HepG2 (cell line): ENCODE measurements at regions not wholly inside any gene's neighbourhood (a gene's known extent, or its start where the extent isn't known, plus 50 kb on each side); places are given as distances from the start of the nearest gene placed in this dataset.

ENCODE experiments used
- HMGXB4 ChIP-seq, 2 experiments: sonication (generic) in 1 of 2; formaldehyde crosslinking in 1 of 2; IDR thresholded peaks; 2 replicates each; pipeline versions ENCODE4 v1.4.0 to v1.6.1; 2018 to 2020; ENCODE audit warnings: missing genetic modification reagents in 2 of 2, borderline replicate concordance in 1 of 2, low read depth in 1 of 2, mild to moderate bottlenecking in 1 of 2, missing biosample characterization in 1 of 2
- MLX ChIP-seq: IDR thresholded peaks from 2 replicates; pipeline ENCODE4 v1.6.1; 2016
- NR1H2 ChIP-seq: sonication (generic); formaldehyde crosslinking; IDR thresholded peaks from 2 replicates; pipeline ENCODE4 v1.8.1; 2022; ENCODE audit warnings: low read depth, missing genetic modification reagents, borderline replicate concordance
- POLR2AphosphoS5 ChIP-seq: IDR thresholded peaks from 2 replicates; pipeline ENCODE4 v1.6.1; 2012; ENCODE audit warnings: low read depth, low read length
- PPARG ChIP-seq: conservative IDR thresholded peaks from 2 replicates; pipeline ENCODE4 v1.6.1; 2016; ENCODE audit warnings: missing biosample characterization, missing genetic modification reagents
- RBFOX2 ChIP-seq: fragments of 200-400 bp; formaldehyde crosslinking; IDR thresholded peaks from 2 replicates; pipeline ENCODE4 v1.6.1; 2017; ENCODE audit warnings: low read depth, mild to moderate bottlenecking, low read length
- SP5 ChIP-seq: IDR thresholded peaks from 2 replicates; pipeline ENCODE4 v1.6.1; 2016; ENCODE audit warnings: low read depth, borderline replicate concordance
- ZBTB21 ChIP-seq: sonication (generic); formaldehyde crosslinking; IDR thresholded peaks from 2 replicates; pipeline ENCODE4 v1.4.0; 2020; ENCODE audit warnings: missing genetic modification reagents
- ZNF280B ChIP-seq: sonication (generic); formaldehyde crosslinking; IDR thresholded peaks from 2 replicates; pipeline ENCODE4 v1.5.0; 2020; ENCODE audit warnings: missing genetic modification reagents, mild to moderate bottlenecking, borderline replicate concordance
- ZNF597 ChIP-seq: sonication (generic); formaldehyde crosslinking; IDR thresholded peaks from 2 replicates; pipeline ENCODE4 v1.5.0; 2020; ENCODE audit warnings: missing genetic modification reagents

GRCh38 chr7:131272086-131272485 is 55.6 kb upstream of the MKLN1 start:
- no peak for TF ChIP-seq POLR2AphosphoS5
- no peak for TF ChIP-seq MLX (CRISPR knock-in tag)
- no peak for TF ChIP-seq ZBTB21
- no peak for TF ChIP-seq ZNF597
- no peak for TF ChIP-seq HMGXB4 (CRISPR knock-in tag; IDR thresholded peaks at IDR 0.05; ENCODE audit: borderline replicate concordance in 1 of 2, low read depth in 1 of 2)
- TF ChIP-seq SP5 = no peak
- TF ChIP-seq PPARG = no peak
- TF ChIP-seq NR1H2 (CRISPR knock-in tag) = no peak
- no peak for TF ChIP-seq RBFOX2
- TF ChIP-seq ZNF280B (CRISPR knock-in tag) = no peak
